ENCODE measurements at regions not wholly inside any gene's neighbourhood (a gene's known extent, or its start where the extent isn't known, plus 50 kb on each side); places are given as distances from the start of the nearest gene placed in this dataset.
"Not testable (repeated sequence)": the region's sequence is repeated elsewhere in the genome, so short reads cannot be mapped to it uniquely, and the experiment has no call there.

- no peak for DNase-seq (ENCODE audit: insufficient read length, low spot score, missing footprints)
- Histone ChIP-seq H3K4me1 (ENCODE audit: insufficient read depth, low read length) (peaks cover 4% of the 10 kb centered on the region), H3K27ac (ENCODE audit: low read depth, low read length) (no peak overlapping the region), H4K20me1 (ENCODE audit: insufficient read depth, low read length) (no peaks in the 10 kb centered on the region), H3K4me2 (ENCODE audit: insufficient read depth, low read length) (no peak overlapping the region), H3K36me3 (ENCODE audit: insufficient read depth, low read length) (no peaks in the 10 kb centered on the region), H3K4me3 (ENCODE audit: insufficient read depth, low read length) (no peak overlapping the region), H3K27me3 (ENCODE audit: insufficient read depth, low read length) (no peaks in the 10 kb centered on the region), H3K79me2 (ENCODE audit: insufficient read depth, low read length) (no peaks in the 10 kb centered on the region), H2AFZ (ENCODE audit: low read length) (no peak overlapping the region), H3K9me3 (ENCODE audit: low read depth, low read length) (no peaks in the 10 kb centered on the region)
- TF ChIP-seq, protein P1, sequence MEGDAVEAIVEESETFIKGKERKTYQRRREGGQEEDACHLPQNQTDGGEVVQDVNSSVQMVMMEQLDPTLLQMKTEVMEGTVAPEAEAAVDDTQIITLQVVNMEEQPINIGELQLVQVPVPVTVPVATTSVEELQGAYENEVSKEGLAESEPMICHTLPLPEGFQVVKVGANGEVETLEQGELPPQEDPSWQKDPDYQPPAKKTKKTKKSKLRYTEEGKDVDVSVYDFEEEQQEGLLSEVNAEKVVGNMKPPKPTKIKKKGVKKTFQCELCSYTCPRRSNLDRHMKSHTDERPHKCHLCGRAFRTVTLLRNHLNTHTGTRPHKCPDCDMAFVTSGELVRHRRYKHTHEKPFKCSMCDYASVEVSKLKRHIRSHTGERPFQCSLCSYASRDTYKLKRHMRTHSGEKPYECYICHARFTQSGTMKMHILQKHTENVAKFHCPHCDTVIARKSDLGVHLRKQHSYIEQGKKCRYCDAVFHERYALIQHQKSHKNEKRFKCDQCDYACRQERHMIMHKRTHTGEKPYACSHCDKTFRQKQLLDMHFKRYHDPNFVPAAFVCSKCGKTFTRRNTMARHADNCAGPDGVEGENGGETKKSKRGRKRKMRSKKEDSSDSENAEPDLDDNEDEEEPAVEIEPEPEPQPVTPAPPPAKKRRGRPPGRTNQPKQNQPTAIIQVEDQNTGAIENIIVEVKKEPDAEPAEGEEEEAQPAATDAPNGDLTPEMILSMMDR (IDR thresholded peaks at IDR 0.05; ENCODE audit: extremely low read depth, low read depth, low read length) = no peak
These were observed 235.2 kb downstream of the KCNRG start for GRCh38 chr13:50250401-50250800.

DNA sequence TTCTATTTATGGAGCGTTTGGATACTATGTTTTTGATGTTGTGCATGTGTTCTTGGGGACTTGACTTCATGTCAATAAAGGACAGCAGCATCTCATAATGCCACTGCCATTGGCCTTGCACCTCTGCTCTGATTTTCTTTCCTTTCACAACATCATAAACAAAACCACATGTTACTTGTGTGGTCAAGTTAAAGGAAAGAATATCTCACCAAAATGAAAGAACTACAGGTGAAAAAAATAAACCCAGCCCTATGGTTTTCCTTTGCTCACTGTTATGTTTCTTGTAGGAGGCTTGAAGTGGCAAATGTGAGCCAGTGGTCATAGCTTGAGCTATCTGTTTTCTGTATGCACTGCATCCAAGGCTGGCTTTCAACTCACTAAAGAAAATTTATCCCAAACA lies 240.4 kb downstream of the KCNRG start:
- no peak for DNase-seq (ENCODE audit: insufficient read length, low spot score, missing footprints)
- Histone ChIP-seq H3K27me3 (ENCODE audit: insufficient read depth, low read length) (no peaks in the 10 kb centered on the region), H3K27ac (ENCODE audit: low read depth, low read length) (no peak overlapping the region), H3K4me2 (ENCODE audit: insufficient read depth, low read length) (no peak overlapping the region), H3K9me3 (ENCODE audit: low read depth, low read length) (no peaks in the 10 kb centered on the region), H3K4me1 (ENCODE audit: insufficient read depth, low read length) (no peaks in the 10 kb centered on the region), H2AFZ (ENCODE audit: low read length) (no peak overlapping the region), H3K79me2 (ENCODE audit: insufficient read depth, low read length) (no peaks in the 10 kb centered on the region), H4K20me1 (ENCODE audit: insufficient read depth, low read length) (no peaks in the 10 kb centered on the region), H3K4me3 (ENCODE audit: insufficient read depth, low read length) (no peak overlapping the region), H3K36me3 (ENCODE audit: insufficient read depth, low read length) (no peaks in the 10 kb centered on the region)
- TF ChIP-seq, protein P1 (IDR thresholded peaks at IDR 0.05; ENCODE audit: extremely low read depth, low read depth, low read length) = no peak

DNA sequence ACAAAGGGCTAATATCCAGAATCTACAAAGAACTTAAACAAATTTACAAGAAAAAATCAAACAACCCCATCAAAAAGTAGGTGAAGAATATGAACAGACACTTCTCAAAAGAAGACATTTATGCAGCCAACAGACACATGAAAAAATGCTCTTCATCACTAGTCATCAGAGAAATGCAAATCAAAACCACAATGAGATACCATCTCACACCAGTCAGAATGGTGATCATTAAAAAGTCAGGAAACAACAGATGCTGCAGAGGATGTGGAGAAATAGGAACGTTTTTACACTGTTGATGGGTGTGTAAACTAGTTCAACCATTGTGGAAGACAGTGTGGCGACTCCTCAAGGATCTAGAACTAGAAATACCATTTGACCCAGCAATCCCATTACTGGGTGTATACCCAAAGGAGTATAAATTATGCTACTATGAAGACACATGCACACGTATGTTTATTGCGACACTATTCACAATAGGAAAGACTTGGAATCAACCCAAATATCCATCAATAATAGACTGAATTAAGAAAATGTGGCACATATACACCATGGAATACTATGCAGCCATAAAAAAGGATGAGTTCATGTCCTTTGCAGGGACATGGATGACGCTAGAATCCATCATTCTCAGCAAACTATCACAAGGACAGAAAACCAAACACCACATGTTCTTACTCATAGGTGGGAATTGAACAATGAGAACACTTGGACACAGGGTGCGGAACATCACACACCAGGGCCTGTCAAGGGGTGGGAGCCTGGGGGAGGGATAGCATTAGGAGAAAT lies 241.5 kb downstream of the KCNRG start:
- not testable (repeated sequence) for H3K9me3 ChIP-seq (ENCODE audit: low read depth, low read length); H4K20me1 ChIP-seq (ENCODE audit: insufficient read depth, low read length); H3K4me1 ChIP-seq (ENCODE audit: insufficient read depth, low read length); H3K4me3 ChIP-seq (ENCODE audit: insufficient read depth, low read length); H3K36me3 ChIP-seq (ENCODE audit: insufficient read depth, low read length); H3K79me2 ChIP-seq (ENCODE audit: insufficient read depth, low read length); H3K27ac ChIP-seq (ENCODE audit: low read depth, low read length); H3K27me3 ChIP-seq (ENCODE audit: insufficient read depth, low read length); H2AFZ ChIP-seq (ENCODE audit: low read length); DNase-seq (ENCODE audit: insufficient read length, low spot score, missing footprints); H3K4me2 ChIP-seq (ENCODE audit: insufficient read depth, low read length)

GRCh38 chr13:50257646-50258045 lies 242.4 kb downstream of the KCNRG start:
- TF ChIP-seq, protein P1 (IDR thresholded peaks at IDR 0.05; ENCODE audit: extremely low read depth, low read depth, low read length) = no peak
- Histone ChIP-seq H3K27ac (ENCODE audit: low read depth, low read length) (no peak overlapping the region), H3K4me2 (ENCODE audit: insufficient read depth, low read length) (no peak overlapping the region), H3K36me3 (ENCODE audit: insufficient read depth, low read length) (no peaks in the 10 kb centered on the region), H3K79me2 (ENCODE audit: insufficient read depth, low read length) (no peaks in the 10 kb centered on the region), H3K9me3 (ENCODE audit: low read depth, low read length) (no peaks in the 10 kb centered on the region), H2AFZ (ENCODE audit: low read length) (no peak overlapping the region), H3K4me1 (ENCODE audit: insufficient read depth, low read length) (no peaks in the 10 kb centered on the region), H3K27me3 (ENCODE audit: insufficient read depth, low read length) (no peaks in the 10 kb centered on the region), H4K20me1 (ENCODE audit: insufficient read depth, low read length) (no peaks in the 10 kb centered on the region), H3K4me3 (ENCODE audit: insufficient read depth, low read length) (no peak overlapping the region)
- no peak for DNase-seq (ENCODE audit: insufficient read length, low spot score, missing footprints)

All from osteoblast (primary cell).